PFSK-1 (cell line): ENCODE measurements at regions not wholly inside any gene's neighbourhood (a gene's known extent, or its start where the extent isn't known, plus 50 kb on each side); places are given as distances from the start of the nearest gene placed in this dataset.

Experiments used
- POLR2AphosphoS5 ChIP-seq: IDR thresholded peaks from 2 replicates; pipeline ENCODE4 v1.6.1; 2012; ENCODE audit warnings: low read depth, mild to moderate bottlenecking, control low read depth, low read length, moderate library complexity
- REST ChIP-seq, 2 experiments: IDR thresholded peaks; 2 replicates each; pipeline versions ENCODE4 v1.6.1 to v1.8.0; 2011 to 2012; ENCODE audit warnings: low read depth in 2 of 2, low read length in 2 of 2, control low read depth in 1 of 2, inconsistent platforms in 1 of 2, mild to moderate bottlenecking in 1 of 2, moderate library complexity in 1 of 2; ENCODE audit not compliant: insufficient read depth in 1 of 2
- SIN3A ChIP-seq: IDR thresholded peaks from 2 replicates; pipeline ENCODE4 v1.6.1; 2012; ENCODE audit warnings: mild to moderate bottlenecking, low read length, moderate library complexity, borderline replicate concordance; ENCODE audit not compliant: insufficient read depth
- TAF1 ChIP-seq: IDR thresholded peaks from 2 replicates; pipeline ENCODE4 v1.6.1; 2012; ENCODE audit warnings: low read length, control low read depth, borderline replicate concordance; ENCODE audit not compliant: insufficient read depth

GRCh38 chr5:15440434-15440833, 59.5 kb upstream of the FBXL7 start:
- TF ChIP-seq REST (IDR thresholded peaks at IDR 0.05; ENCODE audit: insufficient read depth in 1 of 2, low read depth in 2 of 2, low read length in 2 of 2) (no peak), POLR2AphosphoS5 (no peak), SIN3A (no peak), TAF1 (no peak)
